ENCODE measurements at regions not wholly inside any gene's neighbourhood (a gene's known extent, or its start where the extent isn't known, plus 50 kb on each side); places are given as distances from the start of the nearest gene placed in this dataset.

DNA sequence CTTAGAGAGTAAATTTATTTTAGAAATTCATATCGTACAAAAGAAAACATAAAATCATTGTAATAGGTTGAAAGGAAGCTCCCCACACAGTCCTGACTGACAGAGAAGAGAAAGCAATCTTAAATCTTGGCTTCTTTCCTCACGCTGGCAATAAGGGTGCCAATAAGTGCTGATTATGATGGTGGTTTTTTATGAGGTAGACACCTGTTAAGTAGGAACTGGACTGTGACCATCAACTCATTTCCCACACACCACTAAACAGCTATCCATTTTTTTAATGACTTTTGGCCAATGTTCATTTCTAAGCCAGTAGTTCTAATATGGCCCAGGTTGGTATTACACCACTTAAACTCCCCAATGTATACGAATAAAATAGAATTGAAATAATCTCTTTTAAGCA, 893.5 kb upstream of the NUDT12 start:
- no peak overlapping the region for H3K4me3 ChIP-seq (ENCODE audit: low read depth in 1 of 3, low read length in 3 of 3)
- H3K9ac ChIP-seq (ENCODE audit: low read depth in 1 of 2, low read length in 2 of 2): no peak overlapping the region
- H3K27ac ChIP-seq (ENCODE audit: low read depth in 1 of 2, low read length in 2 of 2): no peak overlapping the region
- no peaks in the 10 kb centered on the region for H3K36me3 ChIP-seq (ENCODE audit: control insufficient read depth in 4 of 4, insufficient read depth in 3 of 4, low read depth in 1 of 4, low read length in 3 of 4)
- TF ChIP-seq YY1 (IDR thresholded peaks at IDR 0.05): no peak
- no peak for TF ChIP-seq GABPA (IDR thresholded peaks at IDR 0.05 in 1 of 2, conservative IDR thresholded peaks at IDR 0.05 in 1 of 2)
- no peak for TF ChIP-seq TAF1 (conservative IDR thresholded peaks at IDR 0.05)
- no peak for TF ChIP-seq RXRA (IDR thresholded peaks at IDR 0.05)
- TF ChIP-seq, protein P1, sequence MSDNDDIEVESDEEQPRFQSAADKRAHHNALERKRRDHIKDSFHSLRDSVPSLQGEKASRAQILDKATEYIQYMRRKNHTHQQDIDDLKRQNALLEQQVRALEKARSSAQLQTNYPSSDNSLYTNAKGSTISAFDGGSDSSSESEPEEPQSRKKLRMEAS (IDR thresholded peaks at IDR 0.05): no peak
- no peak for TF ChIP-seq REST (IDR thresholded peaks at IDR 0.05)
- no peak for TF ChIP-seq RAD21 (IDR thresholded peaks at IDR 0.05)
- no peak for TF ChIP-seq CTCF (IDR thresholded peaks at IDR 0.05; ENCODE audit: low read depth, low read length, missing input control)
- TF ChIP-seq NR2F2 (IDR thresholded peaks at IDR 0.05): no peak
- no peak for TF ChIP-seq ATF3 (IDR thresholded peaks at IDR 0.05)
- TF ChIP-seq EGR1 (IDR thresholded peaks at IDR 0.05; ENCODE audit: low read depth in 2 of 2): no peak
- no peaks in the 10 kb centered on the region for H3K27me3 ChIP-seq (ENCODE audit: control insufficient read depth in 4 of 4, insufficient read depth in 4 of 4, low read length in 3 of 4)
- 71% methylated on average over 3 of the region's 3 CpGs for WGBS
- no peaks in the 10 kb centered on the region for H3K9me3 ChIP-seq (ENCODE audit: control insufficient read depth in 4 of 4, low read length in 3 of 4)
- DNase-seq (ENCODE audit: low spot score): no peak
- no peaks in the 10 kb centered on the region for H3K4me1 ChIP-seq (ENCODE audit: control insufficient read depth in 4 of 4, insufficient read depth in 4 of 4, low read length in 3 of 4)

DNA sequence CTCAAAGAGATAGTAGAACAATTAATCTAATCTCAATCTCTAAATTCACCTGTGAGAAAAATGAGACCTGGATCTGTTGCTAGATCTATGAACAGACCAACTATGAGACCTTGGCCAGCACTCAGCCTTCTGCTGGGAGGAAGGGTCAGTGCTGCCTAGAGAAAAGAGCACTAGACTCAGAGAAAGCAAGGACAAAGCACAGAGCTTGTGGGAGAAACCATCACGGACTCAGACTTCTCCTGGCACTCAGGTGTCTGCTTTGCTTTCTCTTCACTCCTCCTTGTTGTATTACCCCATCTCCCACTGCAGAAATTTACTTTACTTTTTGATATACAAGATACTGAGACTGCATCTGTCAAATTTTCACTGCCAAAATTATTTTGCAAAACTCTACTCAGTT, 890.0 kb upstream of the NUDT12 start:
- 74% methylated on average over 1 of the region's 1 CpG for WGBS
- no peak for DNase-seq (ENCODE audit: low spot score)
- H3K9ac ChIP-seq (ENCODE audit: low read depth in 1 of 2, low read length in 2 of 2): no peak overlapping the region
- H3K27me3 ChIP-seq (ENCODE audit: control insufficient read depth in 4 of 4, insufficient read depth in 4 of 4, low read length in 3 of 4): no peaks in the 10 kb centered on the region
- H3K4me3 ChIP-seq (ENCODE audit: low read depth in 1 of 3, low read length in 3 of 3): no peak overlapping the region
- no peaks in the 10 kb centered on the region for H3K36me3 ChIP-seq (ENCODE audit: control insufficient read depth in 4 of 4, insufficient read depth in 3 of 4, low read depth in 1 of 4, low read length in 3 of 4)
- H3K27ac ChIP-seq (ENCODE audit: low read depth in 1 of 2, low read length in 2 of 2): no peak overlapping the region
- no peaks in the 10 kb centered on the region for H3K9me3 ChIP-seq (ENCODE audit: control insufficient read depth in 4 of 4, low read length in 3 of 4)
- no peaks in the 10 kb centered on the region for H3K4me1 ChIP-seq (ENCODE audit: control insufficient read depth in 4 of 4, insufficient read depth in 4 of 4, low read length in 3 of 4)
- no peak for TF ChIP-seq GABPA (IDR thresholded peaks at IDR 0.05 in 1 of 2, conservative IDR thresholded peaks at IDR 0.05 in 1 of 2)
- TF ChIP-seq RXRA (IDR thresholded peaks at IDR 0.05): no peak
- no peak for TF ChIP-seq NR2F2 (IDR thresholded peaks at IDR 0.05)
- no peak for TF ChIP-seq HNF4G (IDR thresholded peaks at IDR 0.05)
- TF ChIP-seq FOXA1 (IDR thresholded peaks at IDR 0.05): no peak
- no peak for TF ChIP-seq YY1 (IDR thresholded peaks at IDR 0.05)
- TF ChIP-seq REST (IDR thresholded peaks at IDR 0.05): no peak
- TF ChIP-seq FOXA2 (IDR thresholded peaks at IDR 0.05): no peak
- no peak for TF ChIP-seq CTCF (IDR thresholded peaks at IDR 0.05; ENCODE audit: low read depth, low read length, missing input control)
- no peak for TF ChIP-seq JUND (IDR thresholded peaks at IDR 0.05)
- TF ChIP-seq ZBTB33 (IDR thresholded peaks at IDR 0.05): no peak
- TF ChIP-seq HNF4A (conservative IDR thresholded peaks at IDR 0.05): no peak
- no peak for TF ChIP-seq TAF1 (conservative IDR thresholded peaks at IDR 0.05)
- TF ChIP-seq ATF3 (IDR thresholded peaks at IDR 0.05): no peak
- TF ChIP-seq, protein P1 (IDR thresholded peaks at IDR 0.05): no peak
- TF ChIP-seq RAD21 (IDR thresholded peaks at IDR 0.05): no peak

Measured in liver (tissue), 8 donors.